Breast epithelium (tissue), 4 donors: ENCODE measurements at regions not wholly inside any gene's neighbourhood (a gene's known extent, or its start where the extent isn't known, plus 50 kb on each side); places are given as distances from the start of the nearest gene placed in this dataset.

Source experiments
- DNase-seq, 2 donors: peaks; one replicate each; pipeline ENCODE4 v3.0.0-alpha.2; 2019; ENCODE audit warnings: low spot score in 2 of 2
- H3K27ac ChIP-seq, 2 donors: fragments of 200-600 bp; sonication (generic) in 1 of 2; one replicate each; pipeline ENCODE4 v1.5.1; 2016 to 2019; ENCODE audit warnings: mild to moderate bottlenecking in 1 of 2
- H3K27me3 ChIP-seq, 2 donors: fragments of 200-600 bp; sonication (generic) in 1 of 2; one replicate each; pipeline versions ENCODE4 v1.5.1 to v1.6.0; 2017 to 2019; ENCODE audit warnings: control low read depth in 1 of 2, mild to moderate bottlenecking in 1 of 2
- H3K36me3 ChIP-seq: fragments of 200-600 bp; one replicate; pipeline ENCODE4 v1.5.1; 2019
- H3K4me1 ChIP-seq, 2 donors: fragments of 200-600 bp; sonication (generic); one replicate each; pipeline ENCODE4 v1.5.1; 2016 to 2019; ENCODE audit warnings: control low read depth in 1 of 2
- H3K4me3 ChIP-seq, 3 donors: fragments of 200-600 bp; sonication (generic); 1 replicate in 2 of 3; 2 replicates in 1 of 3; pipeline ENCODE4 v1.5.1; 2016 to 2019; ENCODE audit warnings: mild to moderate bottlenecking in 3 of 3, moderate library complexity in 2 of 3
- H3K9me3 ChIP-seq, 2 donors: fragments of 200-600 bp; sonication (generic) in 1 of 2; one replicate each; pipeline ENCODE4 v1.5.1; 2016 to 2019; ENCODE audit warnings: control low read depth in 1 of 2
- POLR2A ChIP-seq: fragments of 450-650 bp; IDR thresholded peaks from one replicate; pipeline ENCODE4 v1.6.1; 2016; ENCODE audit warnings: antibody characterized with exemption, mild to moderate bottlenecking, moderate library complexity
- POLR2AphosphoS5 ChIP-seq, 3 donors: sonication (generic); formaldehyde crosslinking; IDR thresholded peaks; one replicate each; pipeline ENCODE4 v1.6.1; 2017; ENCODE audit warnings: antibody characterized with exemption in 3 of 3
- intact Hi-C: fragments of 100-400 bp; cut with DNase I; formaldehyde crosslinking; loops from one replicate; pipeline ENCODE4 v1.15.1; 2023; ENCODE audit warnings: low total_unique reads
- TF ChIP-seq, protein P1 (sequence below), 3 donors: fragments of 450-650 bp; IDR thresholded peaks; one replicate each; pipeline ENCODE4 v1.5.1; 2016 to 2017; ENCODE audit warnings: antibody characterized with exemption in 3 of 3, mild to moderate bottlenecking in 3 of 3, moderate library complexity in 3 of 3

DNA sequence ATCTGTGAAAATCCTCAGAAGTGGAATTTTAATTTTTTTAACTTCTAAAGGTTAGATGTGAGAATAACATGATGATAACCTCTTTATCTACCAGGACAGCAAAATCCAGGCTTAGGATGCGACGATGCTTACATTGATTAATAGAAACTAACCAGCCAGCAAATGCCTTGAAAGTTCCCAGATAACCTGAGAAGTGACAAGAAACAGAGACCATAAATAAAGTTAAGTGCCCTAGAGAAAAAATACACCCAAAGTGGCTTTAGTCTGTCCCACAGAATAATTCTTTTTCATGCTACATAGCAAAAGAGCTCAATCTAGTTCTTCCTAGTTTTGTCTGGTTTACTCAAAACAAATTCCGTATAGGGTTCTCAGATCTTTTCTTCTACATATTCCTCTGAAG is 262.7 kb downstream of the WDR11 start:
- no peak for DNase-seq
- peaks cover 3 to 21% of the 10 kb centered on the region in 2 donors for H3K9me3 ChIP-seq
- no peak overlapping the region for H3K4me3 ChIP-seq
- H3K27me3 ChIP-seq: no peaks in the 10 kb centered on the region
- no peaks in the 10 kb centered on the region for H3K4me1 ChIP-seq
- TF ChIP-seq POLR2AphosphoS5 (IDR thresholded peaks at IDR 0.05): no peak
- TF ChIP-seq POLR2A: no peak
- TF ChIP-seq, protein P1, sequence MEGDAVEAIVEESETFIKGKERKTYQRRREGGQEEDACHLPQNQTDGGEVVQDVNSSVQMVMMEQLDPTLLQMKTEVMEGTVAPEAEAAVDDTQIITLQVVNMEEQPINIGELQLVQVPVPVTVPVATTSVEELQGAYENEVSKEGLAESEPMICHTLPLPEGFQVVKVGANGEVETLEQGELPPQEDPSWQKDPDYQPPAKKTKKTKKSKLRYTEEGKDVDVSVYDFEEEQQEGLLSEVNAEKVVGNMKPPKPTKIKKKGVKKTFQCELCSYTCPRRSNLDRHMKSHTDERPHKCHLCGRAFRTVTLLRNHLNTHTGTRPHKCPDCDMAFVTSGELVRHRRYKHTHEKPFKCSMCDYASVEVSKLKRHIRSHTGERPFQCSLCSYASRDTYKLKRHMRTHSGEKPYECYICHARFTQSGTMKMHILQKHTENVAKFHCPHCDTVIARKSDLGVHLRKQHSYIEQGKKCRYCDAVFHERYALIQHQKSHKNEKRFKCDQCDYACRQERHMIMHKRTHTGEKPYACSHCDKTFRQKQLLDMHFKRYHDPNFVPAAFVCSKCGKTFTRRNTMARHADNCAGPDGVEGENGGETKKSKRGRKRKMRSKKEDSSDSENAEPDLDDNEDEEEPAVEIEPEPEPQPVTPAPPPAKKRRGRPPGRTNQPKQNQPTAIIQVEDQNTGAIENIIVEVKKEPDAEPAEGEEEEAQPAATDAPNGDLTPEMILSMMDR (IDR thresholded peaks at IDR 0.05): no peak
- intact Hi-C loops: loop anchor here (5.0 kb wide), 1 partner anchor 322 kb away; no protein-coding TSS in a partner anchor
- H3K27ac ChIP-seq: no peak overlapping the region
- H3K36me3 ChIP-seq: no peaks in the 10 kb centered on the region

DNA sequence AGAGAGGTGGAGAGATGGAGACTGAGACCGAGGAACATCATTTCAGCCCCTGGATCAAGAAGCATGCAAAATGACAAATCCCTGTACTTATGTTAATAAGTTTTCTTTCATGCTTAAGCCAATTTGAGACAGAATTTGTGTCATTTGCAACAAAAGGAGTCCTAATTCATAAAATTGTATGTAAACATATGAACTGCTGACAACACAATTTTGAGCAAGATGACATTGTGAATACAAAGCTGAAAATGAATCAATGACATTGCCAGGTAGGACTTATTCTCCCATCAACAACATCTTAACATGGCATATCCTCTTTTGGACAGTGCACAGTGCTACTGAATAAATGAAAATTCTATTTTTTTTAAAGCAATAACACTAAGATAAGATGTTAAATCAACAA is 264.0 kb downstream of the WDR11 start:
- intact Hi-C loops: no loop called here
- no peak overlapping the region for H3K4me3 ChIP-seq
- no peak overlapping the region for H3K27ac ChIP-seq
- no peaks in the 10 kb centered on the region for H3K27me3 ChIP-seq
- TF ChIP-seq, protein P1 (IDR thresholded peaks at IDR 0.05): no peak
- TF ChIP-seq POLR2A (no peak), POLR2AphosphoS5 (IDR thresholded peaks at IDR 0.05) (no peak)
- peaks cover 3 to 21% of the 10 kb centered on the region in 2 donors for H3K9me3 ChIP-seq
- no peaks in the 10 kb centered on the region for H3K36me3 ChIP-seq
- DNase-seq: no peak
- no peaks in the 10 kb centered on the region for H3K4me1 ChIP-seq

DNA sequence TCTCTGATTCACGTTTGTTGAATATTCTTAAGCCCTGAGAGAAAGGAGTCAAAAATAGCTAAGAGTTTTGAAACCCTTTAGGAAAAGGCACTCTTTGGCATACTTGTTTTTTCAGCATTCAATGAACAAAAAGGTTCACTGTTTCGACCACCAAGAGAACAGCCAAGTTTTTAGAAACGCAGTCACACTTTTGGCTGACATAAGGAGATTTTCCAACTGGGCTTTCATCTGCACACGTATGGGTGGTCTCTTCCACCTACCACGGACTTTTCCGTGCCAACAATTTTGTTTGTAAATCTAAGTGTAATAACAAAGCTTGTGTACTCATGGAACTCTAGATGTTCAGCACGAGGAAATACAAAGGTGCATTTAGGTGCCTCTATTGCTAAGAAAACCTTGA is 270.3 kb downstream of the WDR11 start:
- Histone ChIP-seq H3K4me3 (no peak overlapping the region), H3K27me3 (no peaks in the 10 kb centered on the region), H3K36me3 (no peaks in the 10 kb centered on the region), H3K4me1 (no peaks in the 10 kb centered on the region), H3K9me3 (peaks cover 0 to 8% of the 10 kb centered on the region in 2 donors), H3K27ac (no peak overlapping the region)
- TF ChIP-seq POLR2AphosphoS5 (IDR thresholded peaks at IDR 0.05) (no peak), POLR2A (no peak)
- TF ChIP-seq, protein P1 (IDR thresholded peaks at IDR 0.05): no peak
- DNase-seq: no peak
- intact Hi-C loops: no loop called here

DNA sequence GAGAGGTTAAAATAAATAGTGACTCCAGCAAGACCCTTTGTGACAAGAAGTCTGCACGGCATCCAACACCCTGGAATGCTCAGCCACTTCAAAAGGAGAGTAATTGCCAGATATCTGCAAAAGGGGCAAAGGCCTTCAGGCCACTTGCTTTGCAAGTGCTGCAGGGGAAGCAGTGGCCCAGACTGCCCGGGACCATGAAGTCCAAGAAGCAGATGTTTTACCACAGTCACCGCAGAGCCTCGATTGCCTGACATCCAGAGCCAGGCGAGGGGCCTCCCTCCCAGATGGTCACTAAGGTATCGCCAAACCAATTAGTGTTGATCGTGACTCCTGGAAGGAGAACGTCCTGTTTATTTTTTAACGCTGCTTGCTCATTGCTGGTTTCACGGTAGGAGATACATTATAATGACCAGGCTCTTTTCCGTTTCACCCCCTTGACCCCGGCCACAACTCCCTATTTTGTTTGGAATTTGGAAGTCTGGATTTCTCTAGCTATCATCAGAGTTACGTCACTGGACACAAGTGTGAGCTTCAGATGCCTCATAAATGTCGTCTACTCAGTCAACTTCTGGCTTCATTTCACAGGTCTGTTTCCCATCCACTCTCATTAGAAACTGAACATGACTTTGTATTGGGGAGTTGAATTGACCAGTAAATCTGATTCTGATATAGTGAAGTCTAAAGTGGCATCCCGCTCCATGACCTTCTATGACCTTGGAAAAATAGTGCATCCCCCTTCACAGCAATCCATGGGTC is 276.2 kb downstream of the WDR11 start:
- Histone ChIP-seq H3K27ac (no peak overlapping the region), H3K4me1 (no peaks in the 10 kb centered on the region), H3K4me3 (no peak overlapping the region), H3K27me3 (no peaks in the 10 kb centered on the region), H3K9me3 (no peaks in the 10 kb centered on the region), H3K36me3 (no peaks in the 10 kb centered on the region)
- intact Hi-C loops: no loop called here
- DNase-seq: no peak
- TF ChIP-seq POLR2A (no peak), POLR2AphosphoS5 (IDR thresholded peaks at IDR 0.05) (no peak)
- TF ChIP-seq, protein P1 (IDR thresholded peaks at IDR 0.05): no peak

DNA sequence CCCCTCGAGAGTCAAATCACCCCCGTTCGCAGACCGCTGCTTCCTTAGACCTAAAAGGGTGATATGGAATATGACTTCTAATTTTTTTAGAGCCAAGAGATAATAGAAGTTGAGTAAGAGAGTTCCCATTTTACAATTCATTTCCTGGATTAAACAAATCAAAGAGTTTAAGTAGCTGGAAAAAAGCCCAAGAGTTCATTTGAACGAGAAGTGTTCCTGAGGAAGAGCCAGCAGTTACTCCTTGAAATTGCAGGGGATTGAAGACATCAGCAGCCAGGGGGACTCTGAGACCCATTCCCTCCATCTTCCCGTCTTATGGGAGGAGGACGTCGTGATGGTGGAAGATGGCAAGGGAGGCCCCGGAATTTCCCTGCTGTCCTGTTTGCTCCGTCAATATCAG is 277.0 kb downstream of the WDR11 start:
- Histone ChIP-seq H3K36me3 (no peaks in the 10 kb centered on the region), H3K4me3 (no peak overlapping the region), H3K27me3 (no peaks in the 10 kb centered on the region), H3K27ac (no peak overlapping the region), H3K4me1 (no peaks in the 10 kb centered on the region), H3K9me3 (no peaks in the 10 kb centered on the region)
- intact Hi-C loops: no loop called here
- no peak for DNase-seq
- TF ChIP-seq, protein P1 (IDR thresholded peaks at IDR 0.05): no peak
- TF ChIP-seq POLR2A: no peak
